NCI-H526 (cell line): ENCODE measurements at regions not wholly inside any gene's neighbourhood (a gene's known extent, or its start where the extent isn't known, plus 50 kb on each side); places are given as distances from the start of the nearest gene placed in this dataset.
"Not testable (repeated sequence)": the region's sequence is repeated elsewhere in the genome, so short reads cannot be mapped to it uniquely, and the experiment has no call there.

Source experiments
- DNase-seq, 2 experiments: peaks; one replicate each; lab custom pipeline; 2025; lab: John Stamatoyannopoulos, UW

- DNase-seq = not testable (repeated sequence)
Measured at GRCh38 chr2:89151699-89152098, 460.2 kb downstream of the RPIA start.

DNA sequence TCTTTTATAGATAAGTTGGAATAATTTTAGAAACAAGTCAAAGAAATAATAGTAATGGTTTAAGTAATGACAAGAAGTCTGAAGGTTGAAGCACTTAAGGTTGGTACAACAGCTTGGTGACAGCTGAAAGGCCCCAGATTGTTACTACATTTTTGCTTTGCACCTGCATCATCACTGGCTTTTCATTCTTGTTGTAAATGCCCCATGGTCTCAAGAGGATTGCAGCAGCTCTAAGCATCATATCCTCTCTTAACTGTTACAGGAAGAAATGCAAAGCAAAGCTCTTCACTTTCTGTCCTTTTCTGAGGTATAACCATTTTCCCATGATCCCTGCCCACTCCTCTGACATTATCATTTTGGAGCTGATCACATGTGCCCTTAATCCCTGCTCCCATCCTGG lies 461.0 kb downstream of the RPIA start:
- not testable (repeated sequence) for DNase-seq

DNA sequence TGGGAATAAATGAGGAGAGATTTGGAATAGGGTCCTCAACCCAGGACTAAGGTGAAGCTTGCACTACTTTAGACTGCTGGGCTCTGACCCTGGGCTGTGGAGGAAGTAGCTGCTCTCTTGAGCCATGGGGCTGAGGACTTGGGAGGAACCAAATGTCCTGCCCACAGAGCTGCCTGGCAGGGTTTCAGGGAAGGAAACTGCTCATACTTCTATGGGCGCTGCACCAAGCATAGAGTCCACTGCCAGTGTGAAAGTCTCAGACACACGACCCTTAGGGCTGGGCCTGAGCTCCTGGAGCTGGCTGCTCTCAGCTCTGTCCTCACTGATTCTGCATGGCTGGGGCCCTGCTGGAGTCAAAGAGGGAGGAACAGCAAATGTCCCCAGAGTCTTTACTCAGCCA lies 461.7 kb downstream of the RPIA start:
- not testable (repeated sequence) for DNase-seq

- DNase-seq = peak in 1 of 2 experiments; percentile 11
Measured at GRCh38 chr2:89154247-89154682, 462.8 kb downstream of the RPIA start.

DNA sequence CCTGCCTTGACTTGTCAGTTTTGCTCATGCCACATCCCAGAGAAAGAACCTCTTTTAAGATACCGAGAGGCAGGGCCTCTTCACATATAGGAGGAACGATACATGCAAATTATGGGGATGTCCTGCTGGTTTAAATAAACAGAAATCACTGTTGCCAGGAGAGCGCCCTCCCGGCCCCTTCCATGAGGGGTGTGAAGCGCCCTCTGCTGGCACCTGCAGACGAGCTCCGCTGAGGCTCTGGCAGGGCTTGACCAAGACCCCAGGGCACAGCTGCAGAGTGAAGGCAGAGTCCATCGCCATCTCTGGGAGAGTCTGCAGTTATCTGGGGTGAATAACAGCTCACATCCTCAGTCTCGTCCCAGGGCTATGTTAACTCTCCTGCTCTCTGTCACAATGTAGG lies 468.8 kb downstream of the RPIA start:
- DNase-seq = not testable (repeated sequence)

DNA sequence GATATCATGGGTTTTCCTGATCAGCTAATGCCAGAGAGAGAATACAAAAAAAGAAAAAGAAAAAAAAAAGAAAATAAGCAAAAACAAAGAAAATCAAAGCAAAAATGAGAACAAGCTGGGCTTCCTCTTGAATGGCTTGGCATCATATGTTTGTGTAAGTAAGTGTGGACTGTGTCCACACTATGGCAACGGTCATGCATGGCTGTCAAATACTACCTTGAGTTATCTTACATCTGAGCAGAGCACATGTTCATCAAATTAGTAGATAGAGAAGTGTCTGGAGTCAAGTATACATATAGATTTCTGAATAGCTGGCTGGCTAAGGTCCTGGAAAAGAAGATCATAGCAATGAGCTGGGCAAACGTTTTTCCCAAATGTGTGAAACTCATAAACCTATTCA lies 470.2 kb downstream of the RPIA start:
- not testable (repeated sequence) for DNase-seq

DNA sequence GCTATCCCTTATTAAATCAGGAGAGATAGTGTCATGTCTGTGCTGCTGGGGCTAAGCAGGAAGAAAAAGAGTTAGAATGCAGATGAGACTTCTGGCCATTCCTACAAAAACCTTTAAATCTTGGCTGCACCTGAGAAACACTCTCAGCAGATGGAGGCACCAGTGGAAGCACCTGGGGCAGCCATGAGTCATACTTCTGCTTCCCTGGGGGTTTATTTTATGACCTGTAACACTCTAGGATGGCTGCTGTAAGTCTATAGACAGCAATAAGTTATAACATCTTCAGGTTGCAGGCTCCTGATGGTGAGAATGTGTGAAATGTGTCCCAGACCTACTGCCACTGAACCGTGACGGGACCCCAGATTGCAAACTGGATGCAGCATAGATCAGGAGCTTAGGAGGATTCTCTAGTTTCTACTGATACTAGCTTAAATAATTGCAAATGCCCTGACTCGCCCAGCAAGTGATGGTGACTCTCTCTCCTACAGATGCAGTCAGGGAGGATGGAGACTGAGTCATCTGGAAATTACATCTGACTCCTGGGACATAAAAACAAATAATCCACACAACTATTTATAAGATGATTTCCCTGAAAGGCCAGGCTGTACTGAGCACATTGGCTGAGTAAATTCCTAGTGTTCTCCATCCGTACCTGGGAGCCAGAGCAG lies 479.2 kb downstream of the RPIA start:
- peak in 1 of 2 experiments; percentile 14 for DNase-seq

- not testable (repeated sequence) for DNase-seq
Measured at GRCh38 chr2:89171174-89171519, 479.7 kb downstream of the RPIA start.

DNA sequence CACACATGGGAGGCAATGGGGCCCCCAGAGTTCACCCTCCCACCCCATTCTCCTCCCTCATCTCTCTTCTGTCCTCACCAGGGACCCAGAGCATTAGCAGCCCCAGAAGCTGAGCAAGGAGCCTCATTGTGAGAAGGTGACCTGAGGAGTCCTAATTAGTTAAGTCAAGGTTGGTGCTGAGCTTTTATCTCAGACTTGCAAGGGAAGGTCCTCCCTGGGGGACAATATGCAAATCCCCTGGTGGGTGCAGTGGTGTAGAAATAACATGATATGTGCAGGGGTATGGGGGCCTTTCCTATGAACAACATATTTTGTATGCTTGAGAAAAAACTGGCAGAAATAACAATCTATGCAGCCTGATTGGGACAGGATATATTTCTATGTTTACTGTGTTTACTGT lies 485.5 kb downstream of the RPIA start:
- peak; percentile 14 to 35 for DNase-seq

- DNase-seq = not testable (repeated sequence)
Measured at GRCh38 chr2:89182221-89182620, 490.7 kb downstream of the RPIA start.

DNA sequence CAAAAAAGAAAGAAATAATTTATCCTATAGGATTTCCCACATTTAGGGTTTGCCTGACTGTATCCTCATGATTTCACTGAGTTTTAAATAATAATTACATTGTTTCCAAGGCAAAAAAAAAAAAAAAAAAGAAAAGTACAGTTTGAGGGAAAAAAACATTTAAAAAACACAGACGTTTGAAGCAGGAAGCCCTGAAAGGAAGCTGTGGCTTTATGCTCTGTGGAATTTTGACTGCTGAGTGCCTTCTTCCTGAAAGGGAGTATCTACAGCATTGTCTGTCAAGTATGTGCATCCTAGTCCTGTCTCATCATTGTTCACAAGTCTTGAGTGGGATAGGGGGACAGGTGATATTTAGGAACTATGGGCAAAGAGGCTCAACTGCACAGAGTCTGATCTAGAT lies 493.3 kb downstream of the RPIA start:
- DNase-seq = not testable (repeated sequence)

DNA sequence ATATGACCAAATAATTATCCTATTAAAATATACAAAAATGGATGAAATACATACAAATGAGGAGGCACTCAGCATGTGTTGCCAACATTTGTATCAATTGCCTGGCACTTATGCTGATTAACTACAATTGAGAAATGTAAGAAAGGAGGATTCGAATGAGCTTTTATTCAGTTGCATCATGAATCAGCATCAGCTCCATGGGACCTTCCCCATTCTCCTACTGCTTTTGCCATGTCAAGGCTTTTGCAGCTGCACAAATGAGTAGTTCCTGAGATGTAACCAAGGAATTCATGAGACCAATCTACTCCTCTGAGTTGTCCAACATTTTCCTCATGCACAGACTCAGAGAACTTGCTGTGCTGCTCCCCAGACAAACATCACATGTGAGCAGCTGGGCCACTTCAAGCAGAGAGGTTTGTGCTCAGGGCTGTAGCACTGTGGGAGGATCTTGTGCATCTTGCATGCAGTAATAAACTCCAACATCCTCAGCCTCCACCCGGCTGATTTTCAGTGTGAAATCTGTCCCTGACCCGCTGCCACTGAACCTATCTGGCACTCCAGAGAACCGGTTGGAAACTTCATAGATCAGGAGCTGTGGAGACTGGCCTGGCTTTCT lies 504.3 kb downstream of the RPIA start:
- not testable (repeated sequence) for DNase-seq

DNA sequence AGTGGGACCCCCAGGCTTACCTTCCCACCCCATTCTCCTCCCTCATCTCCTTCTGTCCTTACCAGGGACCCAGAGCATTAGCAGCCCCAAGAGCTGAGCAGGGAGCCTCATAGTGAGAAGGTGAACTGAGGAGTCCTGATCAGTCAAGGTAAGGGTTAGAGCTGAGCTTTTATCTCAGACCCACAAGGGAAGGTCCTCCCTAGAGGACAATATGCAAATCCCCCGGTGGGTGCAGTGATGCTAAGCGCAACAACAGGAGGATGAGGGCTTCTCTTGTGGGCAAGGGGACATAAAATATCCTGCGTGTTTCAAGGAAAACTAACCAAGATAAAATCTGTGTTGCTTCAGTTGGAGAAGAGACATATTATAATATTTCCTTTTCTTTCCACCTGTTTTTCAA lies 505.2 kb downstream of the RPIA start:
- DNase-seq = not testable (repeated sequence)

DNA sequence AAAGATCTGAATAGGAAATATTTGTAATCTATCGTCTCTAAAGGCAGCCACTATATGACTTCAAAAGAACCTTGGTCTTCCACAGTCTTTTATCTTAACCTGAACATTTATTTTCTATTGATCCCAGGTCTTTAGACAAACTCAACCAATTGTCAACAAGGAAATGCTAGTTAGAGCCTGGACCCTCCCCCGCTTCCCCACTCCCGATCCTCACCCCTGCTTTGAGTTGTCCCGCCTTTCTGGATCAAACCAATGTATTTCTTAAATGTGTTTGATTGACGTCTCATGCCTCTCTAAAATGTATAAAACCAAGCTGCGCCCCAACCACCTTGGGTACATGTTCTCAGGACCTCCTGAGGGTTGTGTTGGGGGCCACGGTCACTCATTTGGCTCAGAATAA lies 506.6 kb downstream of the RPIA start:
- not testable (repeated sequence) for DNase-seq

DNA sequence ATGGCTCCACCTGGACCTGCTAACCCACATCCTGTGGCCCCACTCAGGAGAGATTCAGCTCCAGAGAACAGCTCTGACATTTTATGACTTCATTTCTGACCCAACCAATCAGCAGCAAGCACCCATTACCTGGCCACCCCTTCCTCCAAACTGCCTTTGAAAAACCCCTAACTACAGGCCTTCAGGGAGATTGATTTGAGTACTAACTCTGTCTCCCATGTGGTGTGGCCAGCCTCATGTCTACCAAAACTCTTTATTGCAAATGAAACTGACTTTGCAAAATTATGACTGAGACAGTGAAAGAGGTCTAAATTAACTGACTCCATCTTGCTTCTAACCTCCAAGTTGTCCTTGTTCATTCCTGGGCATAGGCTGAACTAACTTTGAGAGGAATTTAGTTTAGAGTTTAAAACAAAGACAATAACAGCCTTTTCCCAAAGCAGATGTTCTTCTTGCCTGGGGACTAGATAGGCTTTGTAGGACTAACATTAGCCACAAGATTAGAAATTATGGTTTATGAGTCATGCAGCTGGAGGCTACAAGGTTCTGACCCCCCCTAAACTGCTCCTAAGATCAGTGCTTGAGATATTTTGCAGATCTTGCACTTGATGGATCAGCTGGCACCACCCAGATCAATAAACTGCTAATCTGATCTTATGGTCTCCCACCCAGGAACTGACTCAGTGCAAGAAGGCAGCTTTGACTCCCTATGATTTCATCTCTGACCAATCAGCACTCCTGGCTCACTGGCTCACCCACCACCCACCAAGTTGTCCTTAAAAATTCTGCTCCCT lies 508.2 kb downstream of the RPIA start:
- DNase-seq = not testable (repeated sequence)

DNA sequence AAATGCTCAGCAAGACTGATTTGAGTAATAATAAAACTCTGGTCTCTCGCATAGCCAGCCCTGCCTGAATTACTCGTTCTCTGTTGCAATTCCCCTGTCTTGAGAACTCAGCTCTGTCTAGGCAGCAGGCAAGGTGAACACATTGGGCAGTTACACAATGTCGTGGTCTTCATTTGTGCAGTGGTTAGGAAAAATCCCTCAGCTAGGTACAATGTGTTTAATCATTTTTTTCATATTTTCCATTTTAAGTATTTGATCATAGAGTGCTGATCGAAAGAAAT lies 508.7 kb downstream of the RPIA start:
- DNase-seq = not testable (repeated sequence)

- DNase-seq = not testable (repeated sequence)
Measured at GRCh38 chr2:89202518-89202917, 511.0 kb downstream of the RPIA start.

DNA sequence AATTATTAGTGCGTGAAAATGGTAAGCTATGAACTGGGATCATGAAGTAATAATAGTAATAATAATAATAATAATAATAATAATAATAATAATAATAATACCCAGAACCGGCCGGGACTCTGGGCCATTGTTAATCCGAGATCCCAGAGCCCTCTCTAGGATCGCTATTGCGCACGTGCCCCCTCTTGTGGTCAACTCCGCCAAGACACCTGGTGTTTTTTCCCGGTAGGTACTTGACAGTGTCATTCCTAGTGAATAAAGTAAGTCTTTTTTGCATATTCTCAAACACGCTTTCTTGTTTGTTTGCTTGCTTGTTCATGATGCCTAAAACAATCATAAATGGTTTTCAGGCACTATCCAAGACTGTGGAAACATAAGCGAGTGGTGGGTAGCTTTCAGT lies 513.7 kb downstream of the RPIA start:
- peak; percentile 23 to 70 for DNase-seq

GRCh38 chr2:89208144-89208932 lies 516.9 kb downstream of the RPIA start:
- not testable (repeated sequence) for DNase-seq

GRCh38 chr2:89213151-89213550 lies 521.7 kb downstream of the RPIA start:
- DNase-seq = peak in 1 of 2 experiments; percentile 57

- DNase-seq = peak; percentile 35 to 61
Measured at GRCh38 chr2:89213811-89214210, 522.3 kb downstream of the RPIA start.

DNA sequence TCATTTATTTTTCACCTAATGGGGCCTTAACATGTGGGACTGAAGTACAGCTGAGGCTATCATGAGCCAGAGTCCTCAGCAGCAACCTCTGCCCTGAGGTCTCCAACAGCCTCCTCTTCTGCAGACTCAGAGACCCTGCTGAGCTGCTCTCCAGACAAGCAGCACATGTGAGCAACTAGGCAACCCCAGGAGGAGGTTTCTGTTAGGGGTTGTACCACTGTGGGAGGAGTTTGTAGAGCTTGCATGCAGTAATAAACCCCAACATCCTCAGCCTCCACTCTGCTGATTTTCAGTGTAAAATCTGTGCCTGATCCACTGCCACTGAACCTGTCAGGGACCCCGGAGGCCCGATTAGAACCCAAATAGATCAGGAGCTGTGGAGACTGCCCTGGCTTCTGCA lies 530.0 kb downstream of the RPIA start:
- not testable (repeated sequence) for DNase-seq
